Aorta (tissue), 5 donors: ENCODE measurements at regions not wholly inside any gene's neighbourhood (a gene's known extent, or its start where the extent isn't known, plus 50 kb on each side); places are given as distances from the start of the nearest gene placed in this dataset.

ENCODE experiments used
- ATAC-seq: fragments of 200-7000 bp; cut with Tn5 transposase; one replicate; pipeline ENCODE4 v1.9.1; 2022; ENCODE audit warnings: moderate library complexity; ENCODE audit not compliant: low FRiP score
- DNase-seq, 2 donors: peaks; one replicate each; pipeline ENCODE4 v3.0.0-alpha.2; 2020
- H3K27ac ChIP-seq, 2 donors: one replicate each; pipeline ENCODE4 v1.5.1; 2013; ENCODE audit warnings: low read length in 2 of 2, mild to moderate bottlenecking in 2 of 2, moderate library complexity in 2 of 2, control low read depth in 1 of 2, inconsistent platforms in 1 of 2, low read depth in 1 of 2
- H3K27me3 ChIP-seq, 2 donors: one replicate each; pipeline ENCODE4 v1.6.1; 2013; ENCODE audit warnings: control low read depth in 1 of 2, low read length in 1 of 2, mild to moderate bottlenecking in 1 of 2, moderate library complexity in 1 of 2; ENCODE audit not compliant: insufficient read depth in 2 of 2, control insufficient read depth in 1 of 2
- H3K36me3 ChIP-seq, 2 donors: one replicate each; pipeline ENCODE4 v1.6.1; 2013; ENCODE audit warnings: control low read depth in 1 of 2, low read length in 1 of 2, mild to moderate bottlenecking in 1 of 2; ENCODE audit not compliant: insufficient read depth in 2 of 2, control insufficient read depth in 1 of 2
- H3K4me1 ChIP-seq, 2 donors: one replicate each; pipeline ENCODE4 v1.6.1; 2013; ENCODE audit warnings: low read length in 2 of 2, control low read depth in 1 of 2, mild to moderate bottlenecking in 1 of 2, moderate library complexity in 1 of 2; ENCODE audit not compliant: insufficient read depth in 2 of 2, control insufficient read depth in 1 of 2
- H3K4me3 ChIP-seq, 2 donors: one replicate each; pipeline ENCODE4 v1.5.1; 2013; ENCODE audit warnings: low read length in 2 of 2, control low read depth in 1 of 2, mild to moderate bottlenecking in 1 of 2
- H3K9me3 ChIP-seq: one replicate; pipeline ENCODE4 v1.6.1; 2013; ENCODE audit warnings: mild to moderate bottlenecking, low read length; ENCODE audit not compliant: control insufficient read depth
- WGBS, 2 donors: extraction: QIAGEN DNeasy Blood & Tissue Kit; methylation state at CpG; one replicate each; pipeline ENCODE4 v1.1.7; 2013; 5-methylcytosine and 5-hydroxymethylcytosine counted together
- intact Hi-C, 2 donors: fragments of 100-400 bp; cut with DNase I; formaldehyde crosslinking; loops; one replicate each; pipeline versions ENCODE4 v1.14.2 to v1.15.0; 2022
- donor health status: healthy with polysubstance abuse.
- donor health status: Bipolar disorder and iron deficiency.
- donor health status: DM: no; HTN: no; CAD: no.
- donor health status: DM: no; HTN: no; CAD: no.
- donor health status: DM: yes; HTN: yes; CAD: no.

- Histone ChIP-seq H3K9me3 (no peaks in the 10 kb centered on the region), H3K4me1 (no peaks in the 10 kb centered on the region), H3K27ac (no peak overlapping the region), H3K4me3 (no peak overlapping the region), H3K27me3 (no peaks in the 10 kb centered on the region), H3K36me3 (no peaks in the 10 kb centered on the region)
- no peak for DNase-seq
- intact Hi-C loops, result loop anchor here in 1 of 2 donors (10.0 kb wide), 1 partner anchor 59 kb away; no protein-coding TSS in a partner anchor
- no peak for ATAC-seq
- 91 to 94% methylated on average over 6 of the region's 6 CpGs for WGBS, 2 donors
Measured at GRCh38 chr2:133843551-133843950, 275.3 kb upstream of the NCKAP5 start.

GRCh38 chr2:133844214-133844892 lies 276.1 kb upstream of the NCKAP5 start:
- Histone ChIP-seq H3K9me3 (no peaks in the 10 kb centered on the region), H3K27ac (no peak overlapping the region), H3K4me3 (no peak overlapping the region), H3K4me1 (no peaks in the 10 kb centered on the region), H3K27me3 (no peaks in the 10 kb centered on the region), H3K36me3 (no peaks in the 10 kb centered on the region)
- DNase-seq (peak; percentile 61 to 79), ATAC-seq (peak; percentile 84)
- intact Hi-C loops, result loop anchor here in 1 of 2 donors (10.0 kb wide), 1 partner anchor 60 kb away; no protein-coding TSS in a partner anchor
- 30% methylated on average over 9 of the region's 9 CpGs for WGBS, 2 donors

- Histone ChIP-seq H3K4me3 (no peak overlapping the region), H3K27ac (no peak overlapping the region), H3K36me3 (no peaks in the 10 kb centered on the region), H3K27me3 (peaks cover 0 to under 1% of the 10 kb centered on the region in 2 donors), H3K9me3 (no peaks in the 10 kb centered on the region), H3K4me1 (no peaks in the 10 kb centered on the region)
- 88 to 89% methylated on average over 4 of the region's 4 CpGs for WGBS, 2 donors
- no peak for DNase-seq
- intact Hi-C loops, result loop anchor here in 1 of 2 donors (10.0 kb wide), 1 partner anchor 62 kb away; no protein-coding TSS in a partner anchor
- ATAC-seq, result no peak
Measured at GRCh38 chr2:133846476-133846875, 278.2 kb upstream of the NCKAP5 start.

GRCh38 chr2:133847591-133847990 lies 279.3 kb upstream of the NCKAP5 start:
- peaks cover 0 to 3% of the 10 kb centered on the region in 2 donors for H3K27me3 ChIP-seq
- H3K4me1 ChIP-seq, result no peaks in the 10 kb centered on the region
- DNase-seq (no peak), ATAC-seq (no peak)
- H3K27ac ChIP-seq, result no peak overlapping the region
- no peaks in the 10 kb centered on the region for H3K36me3 ChIP-seq
- WGBS, 2 donors, result 88 to 91% methylated on average over 5 of the region's 5 CpGs
- no peaks in the 10 kb centered on the region for H3K9me3 ChIP-seq
- no peak overlapping the region for H3K4me3 ChIP-seq
- intact Hi-C loops, result loop anchor here in 1 of 2 donors (10.0 kb wide), 1 partner anchor 63 kb away; no protein-coding TSS in a partner anchor

GRCh38 chr2:133848111-133848649 lies 279.9 kb upstream of the NCKAP5 start:
- Histone ChIP-seq H3K4me1 (no peaks in the 10 kb centered on the region), H3K36me3 (no peaks in the 10 kb centered on the region), H3K9me3 (no peaks in the 10 kb centered on the region), H3K4me3 (no peak overlapping the region), H3K27me3 (peaks cover 0 to 3% of the 10 kb centered on the region in 2 donors), H3K27ac (no peak overlapping the region)
- intact Hi-C loops, result loop anchor here in 1 of 2 donors (10.0 kb wide), 1 partner anchor 63 kb away; no protein-coding TSS in a partner anchor
- DNase-seq, result no peak
- WGBS, 2 donors, result 75 to 81% methylated on average over 4 of the region's 4 CpGs
- ATAC-seq, result no peak

- no peaks in the 10 kb centered on the region for H3K4me1 ChIP-seq
- intact Hi-C loops, result loop anchor here in 1 of 2 donors (10.0 kb wide), 1 partner anchor 65 kb away; no protein-coding TSS in a partner anchor
- no peak overlapping the region for H3K27ac ChIP-seq
- ATAC-seq (no peak), DNase-seq (no peak)
- no peaks in the 10 kb centered on the region for H3K9me3 ChIP-seq
- peaks cover 0 to 3% of the 10 kb centered on the region in 2 donors for H3K27me3 ChIP-seq
- 92 to 97% methylated on average over 1 of the region's 1 CpG for WGBS, 2 donors
- H3K4me3 ChIP-seq, result no peak overlapping the region
- H3K36me3 ChIP-seq, result no peaks in the 10 kb centered on the region
Measured at GRCh38 chr2:133849341-133849740, 281.1 kb upstream of the NCKAP5 start.

- WGBS, 2 donors, result 93 to 94% methylated on average over 5 of the region's 5 CpGs
- Histone ChIP-seq H3K27me3 (peaks cover 0 to 3% of the 10 kb centered on the region in 2 donors), H3K27ac (no peak overlapping the region), H3K36me3 (no peaks in the 10 kb centered on the region), H3K4me1 (no peaks in the 10 kb centered on the region), H3K9me3 (no peaks in the 10 kb centered on the region), H3K4me3 (no peak overlapping the region)
- DNase-seq (no peak), ATAC-seq (no peak)
- intact Hi-C loops, result no loop called here
Measured at GRCh38 chr2:133854603-133855200, 286.4 kb upstream of the NCKAP5 start.

- Histone ChIP-seq H3K4me1 (no peaks in the 10 kb centered on the region), H3K36me3 (no peaks in the 10 kb centered on the region), H3K27me3 (peaks cover 0 to 3% of the 10 kb centered on the region in 2 donors), H3K4me3 (no peak overlapping the region), H3K27ac (no peak overlapping the region), H3K9me3 (no peaks in the 10 kb centered on the region)
- no peak for DNase-seq
- 59 to 66% methylated on average over 4 of the region's 4 CpGs for WGBS, 2 donors
- intact Hi-C loops, result no loop called here
- ATAC-seq, result no peak
Measured at GRCh38 chr2:133855526-133855925, 287.3 kb upstream of the NCKAP5 start.
